Body of pancreas (tissue), 4 donors: ENCODE measurements at regions not wholly inside any gene's neighbourhood (a gene's known extent, or its start where the extent isn't known, plus 50 kb on each side); places are given as distances from the start of the nearest gene placed in this dataset.

Experiments
- CTCF ChIP-seq, 7 experiments: fragments of 450-650 bp in 4 of 7; fragments of 200-600 bp in 3 of 7; sonication (generic) in 3 of 7; IDR thresholded peaks; one replicate each; pipeline ENCODE4 v1.5.1; 2016 to 2019; ENCODE audit warnings: antibody characterized with exemption in 7 of 7
- POLR2A ChIP-seq, 3 donors: fragments of 450-650 bp; IDR thresholded peaks; one replicate each; pipeline ENCODE4 v1.6.1; 2016; ENCODE audit warnings: antibody characterized with exemption in 3 of 3, mild to moderate bottlenecking in 2 of 3

- TF ChIP-seq CTCF (IDR thresholded peaks at IDR 0.05) = no peak
- TF ChIP-seq POLR2A (IDR thresholded peaks at IDR 0.05) = no peak
Measured at GRCh38 chr7:98051118-98051744, 55.4 kb upstream of the LMTK2 start.
